Tibial nerve (tissue), 4 donors: ENCODE measurements at regions not wholly inside any gene's neighbourhood (a gene's known extent, or its start where the extent isn't known, plus 50 kb on each side); places are given as distances from the start of the nearest gene placed in this dataset.

Experiments used
- CTCF ChIP-seq, 5 experiments: fragments of 200-600 bp in 3 of 5; fragments of 450-650 bp in 2 of 5; sonication (generic) in 3 of 5; IDR thresholded peaks; one replicate each; pipeline ENCODE4 v1.5.1; 2016 to 2019; ENCODE audit warnings: antibody characterized with exemption in 5 of 5, mild to moderate bottlenecking in 3 of 5, moderate library complexity in 2 of 5
- EP300 ChIP-seq, 2 donors: sonication (generic); formaldehyde crosslinking; IDR thresholded peaks; one replicate each; pipeline ENCODE4 v1.6.1; 2017; ENCODE audit warnings: antibody characterized with exemption in 2 of 2, mild to moderate bottlenecking in 1 of 2
- POLR2A ChIP-seq, 2 donors: fragments of 450-650 bp; IDR thresholded peaks; one replicate each; pipeline ENCODE4 v1.6.1; 2017; ENCODE audit warnings: antibody characterized with exemption in 2 of 2, mild to moderate bottlenecking in 2 of 2, moderate library complexity in 2 of 2

- no peak for TF ChIP-seq CTCF (IDR thresholded peaks at IDR 0.05)
- TF ChIP-seq POLR2A (IDR thresholded peaks at IDR 0.05) = no peak
- TF ChIP-seq EP300 (IDR thresholded peaks at IDR 0.05) = no peak
Observed at GRCh38 chrX:109822861-109823260, 89.8 kb upstream of the ACSL4 start.
